ENCODE measurements at regions not wholly inside any gene's neighbourhood (a gene's known extent, or its start where the extent isn't known, plus 50 kb on each side); places are given as distances from the start of the nearest gene placed in this dataset.
"Not testable (repeated sequence)": the region's sequence is repeated elsewhere in the genome, so short reads cannot be mapped to it uniquely, and the experiment has no call there.

- no peak for DNase-seq
Observed at GRCh38 chr7:119748991-119749390, 524.0 kb upstream of the KCND2 start.

- no peak for DNase-seq
Observed at GRCh38 chr7:119756687-119757086, 516.3 kb upstream of the KCND2 start.

- DNase-seq: no peak
Observed at GRCh38 chr7:119758254-119758653, 514.7 kb upstream of the KCND2 start.

DNA sequence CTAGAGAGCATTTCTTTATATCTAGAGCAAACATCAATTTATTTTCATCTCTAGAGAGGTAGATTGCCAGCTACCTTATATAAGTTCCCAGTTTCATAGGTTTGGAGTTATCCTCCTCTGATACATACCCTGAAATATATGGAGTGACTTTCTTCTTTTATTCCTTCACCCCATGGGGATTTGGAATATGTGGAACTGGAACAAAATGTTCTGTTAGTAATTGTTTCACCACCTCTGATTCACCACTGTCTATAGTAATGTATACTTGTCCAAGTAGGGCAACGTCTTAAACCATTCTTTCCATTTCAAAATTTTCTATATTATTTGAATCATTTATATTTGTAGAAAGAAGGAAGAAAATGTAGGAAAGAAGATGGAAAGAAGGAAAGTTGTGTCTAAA is 511.2 kb upstream of the KCND2 start:
- no peak for DNase-seq

DNA sequence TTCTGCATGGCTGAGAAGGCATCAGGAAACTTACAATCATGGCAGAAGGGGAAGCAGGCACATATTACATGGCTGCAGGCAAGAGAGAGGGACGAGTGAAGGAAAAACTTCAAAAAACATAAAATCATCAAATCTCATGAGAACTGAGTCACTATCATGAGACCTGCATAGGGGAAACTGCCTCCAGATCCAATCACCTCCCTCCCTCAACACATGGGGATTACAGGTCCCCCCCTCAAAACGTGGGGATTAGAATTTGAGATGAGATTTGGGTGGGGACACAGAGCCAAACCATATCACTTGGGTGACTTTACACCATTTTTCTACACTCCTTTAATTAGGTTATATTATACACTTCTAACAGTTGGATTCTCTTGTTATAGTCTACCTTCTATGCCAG is 490.7 kb upstream of the KCND2 start:
- DNase-seq: no peak

DNA sequence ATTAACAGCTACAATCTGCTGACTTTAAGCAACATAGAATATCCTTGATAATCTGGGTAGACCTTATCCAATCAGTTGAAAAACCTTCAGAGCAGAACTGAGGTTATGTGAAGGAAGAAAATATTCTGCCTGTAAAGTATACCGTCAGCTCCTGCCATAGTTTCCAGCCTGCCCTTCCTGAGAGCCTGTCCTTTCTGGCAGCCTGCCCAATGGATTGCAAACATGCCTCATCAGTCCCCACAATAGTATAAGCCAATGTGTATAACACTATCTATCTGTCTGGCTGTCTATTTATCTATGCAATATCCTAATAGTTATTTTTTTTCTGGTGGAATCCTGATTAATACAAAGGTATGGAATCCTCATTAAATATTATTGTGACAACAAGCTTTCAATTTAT is 489.2 kb upstream of the KCND2 start:
- DNase-seq: no peak

- DNase-seq: no peak
Observed at GRCh38 chr7:119802147-119802546, 470.8 kb upstream of the KCND2 start.

DNA sequence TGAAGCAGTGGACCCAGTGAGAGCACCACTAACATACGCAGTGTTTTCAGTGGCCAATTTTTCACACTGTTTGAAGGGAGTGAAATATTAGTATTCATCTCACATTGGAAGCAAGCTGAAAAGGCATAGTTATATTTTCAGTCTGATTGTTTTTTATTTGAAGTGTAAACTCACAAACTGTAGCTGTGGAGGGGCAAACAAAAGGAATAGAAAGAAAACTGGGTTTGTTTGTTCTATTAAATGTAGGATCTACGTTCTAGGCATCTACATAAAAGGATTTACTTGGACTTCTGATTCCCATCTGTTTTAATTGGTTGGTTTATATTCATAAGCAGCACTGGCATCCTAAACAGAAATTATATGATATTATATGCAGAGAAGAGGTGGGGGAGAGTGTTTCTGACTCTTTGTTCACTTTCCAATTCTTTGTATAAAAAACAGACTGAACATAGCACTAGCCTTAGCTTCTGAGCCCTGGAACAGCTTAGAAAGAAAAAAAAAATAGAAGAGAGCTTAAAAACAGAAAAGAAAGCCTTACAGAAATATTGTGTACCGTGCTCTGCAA is 447.8 kb upstream of the KCND2 start:
- no peak for DNase-seq

GRCh38 chr7:119826547-119826946 is 446.4 kb upstream of the KCND2 start:
- no peak for DNase-seq

DNA sequence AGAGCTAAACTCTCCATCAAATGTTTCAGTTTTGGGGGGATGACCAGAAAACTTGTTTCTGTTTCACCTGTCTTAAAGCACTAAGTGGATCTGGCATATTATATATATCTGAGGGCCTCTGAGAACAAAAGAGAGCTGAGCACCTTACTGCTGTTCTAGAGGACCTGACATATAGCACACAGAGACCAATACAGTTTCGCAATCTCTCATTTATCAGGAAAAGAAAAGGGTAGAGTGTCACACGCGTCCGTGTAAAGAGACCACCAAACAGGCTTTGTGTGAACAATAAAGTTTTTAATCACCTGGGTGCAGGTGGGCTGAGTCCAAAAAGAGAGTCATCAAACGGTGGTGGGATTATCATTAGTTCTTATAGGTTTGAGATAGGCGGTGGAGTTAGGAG is 434.5 kb upstream of the KCND2 start:
- no peak for DNase-seq

DNA sequence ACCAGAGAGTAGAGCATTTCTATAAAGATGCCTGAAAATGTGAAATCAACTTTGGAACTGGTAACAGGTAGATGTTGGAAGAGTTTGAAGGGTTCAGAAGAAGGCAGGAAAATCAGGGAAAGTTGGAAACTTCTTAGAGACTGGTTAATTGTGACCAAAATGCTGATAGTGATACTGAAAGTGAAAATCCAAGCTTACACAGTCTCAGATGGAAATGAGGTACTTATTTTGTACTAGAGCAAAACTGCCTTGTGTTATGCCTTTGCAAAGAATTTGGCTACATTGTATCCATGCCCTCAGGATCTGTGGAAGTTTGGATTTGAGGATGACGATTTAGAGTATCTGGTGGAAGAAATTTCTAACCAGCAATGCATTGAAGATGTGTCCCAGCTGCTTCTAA is 430.6 kb upstream of the KCND2 start:
- no peak for DNase-seq

DNA sequence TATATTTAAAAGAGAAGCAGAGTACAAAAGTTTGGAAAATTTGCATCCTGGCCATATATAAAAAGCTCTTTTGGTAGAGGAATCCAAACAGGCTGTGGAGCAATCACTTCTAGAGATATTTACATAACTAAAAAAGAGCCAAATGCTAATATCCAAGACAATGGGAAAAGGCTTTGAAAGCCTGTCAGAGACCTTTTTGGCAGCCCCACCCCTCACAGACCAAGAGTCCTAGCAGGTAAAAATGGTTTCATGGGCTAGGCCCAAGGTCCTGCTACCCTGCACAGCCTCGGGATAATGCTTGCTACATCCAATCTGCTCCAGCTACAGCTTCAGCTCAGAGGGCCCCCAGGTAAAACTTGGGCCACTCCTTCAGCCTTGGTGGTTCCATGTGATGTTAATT is 430.2 kb upstream of the KCND2 start:
- DNase-seq: no peak

DNA sequence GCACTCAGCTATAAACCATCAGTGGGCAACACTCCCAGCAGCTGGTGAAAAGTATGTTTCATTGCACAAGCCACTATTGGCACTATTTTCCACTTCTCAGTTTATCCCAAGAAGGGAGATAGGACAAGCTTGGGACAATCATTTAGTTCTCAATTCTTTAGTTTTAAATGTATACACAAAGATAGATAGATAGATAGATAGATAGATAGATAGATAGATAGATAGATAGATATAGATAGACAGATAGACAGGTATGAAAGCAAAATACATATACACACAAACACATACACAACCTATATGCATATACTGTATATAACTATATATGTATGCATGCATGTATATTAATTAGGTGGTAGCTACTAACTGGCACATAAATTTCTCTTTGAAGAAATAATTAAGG is 411.6 kb upstream of the KCND2 start:
- DNase-seq: no peak

- no peak for DNase-seq
Observed at GRCh38 chr7:119868387-119868786, 404.6 kb upstream of the KCND2 start.

DNA sequence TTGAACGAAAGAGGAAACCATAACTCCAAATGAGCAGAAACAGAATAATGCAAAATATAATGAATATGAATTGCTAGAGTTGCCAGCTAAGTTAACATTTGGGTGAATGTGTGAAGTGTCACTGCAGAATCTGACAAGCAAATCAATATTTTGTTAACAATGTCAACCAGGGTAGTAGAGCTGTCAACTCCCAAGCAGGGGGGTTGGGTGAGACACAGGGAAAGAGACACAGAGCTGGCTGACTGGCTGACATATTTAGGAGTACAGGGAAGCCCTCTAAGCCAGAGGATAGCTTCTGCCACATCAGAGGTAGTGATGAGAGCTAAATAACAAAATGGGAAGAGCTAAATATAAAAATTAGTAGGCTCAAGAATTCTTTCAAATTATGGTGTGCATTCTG is 393.1 kb upstream of the KCND2 start:
- DNase-seq: no peak

DNA sequence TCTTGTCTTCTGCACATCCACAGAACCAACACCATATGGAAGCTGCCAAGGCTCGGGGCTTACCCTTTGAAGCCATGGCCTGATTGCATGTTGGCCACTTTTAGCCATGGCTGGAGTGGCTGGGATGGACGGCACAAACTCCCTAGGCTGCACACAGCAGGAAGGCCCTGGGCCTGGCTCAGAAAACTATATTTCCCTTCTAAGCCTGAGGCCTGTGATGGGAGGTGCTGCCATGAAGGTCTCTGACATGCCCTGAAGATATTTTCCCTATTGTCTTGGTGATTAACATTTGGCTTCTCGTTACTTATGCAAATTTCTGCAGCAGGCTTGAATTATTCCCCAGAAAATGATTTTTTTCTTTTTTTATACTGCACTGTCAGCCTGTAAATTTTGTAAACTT is 387.0 kb upstream of the KCND2 start:
- DNase-seq: no peak

- DNase-seq: not testable (repeated sequence)
Observed at GRCh38 chr7:119886525-119886924, 386.4 kb upstream of the KCND2 start.

DNA sequence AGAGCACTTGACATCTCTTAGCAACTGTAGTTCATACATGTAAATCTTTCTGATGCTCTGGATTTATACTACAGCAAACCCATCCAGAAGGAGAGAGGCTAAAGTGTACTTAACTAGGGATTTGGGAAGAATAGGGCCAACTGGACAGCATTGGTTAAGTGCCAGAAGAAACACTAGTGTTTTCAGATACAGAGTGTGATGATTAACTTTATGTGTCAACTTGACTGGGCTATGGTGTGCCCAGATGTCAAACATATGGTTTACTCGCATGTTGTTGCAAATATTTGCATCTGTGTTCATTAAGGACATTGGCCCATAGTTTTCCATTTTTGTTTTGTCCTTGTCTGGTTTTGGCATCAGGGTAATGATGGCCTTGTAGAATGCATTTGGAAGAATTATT is 384.7 kb upstream of the KCND2 start:
- DNase-seq: no peak

GRCh38 chr7:119890631-119891030 is 382.3 kb upstream of the KCND2 start:
- no peak for DNase-seq

DNA sequence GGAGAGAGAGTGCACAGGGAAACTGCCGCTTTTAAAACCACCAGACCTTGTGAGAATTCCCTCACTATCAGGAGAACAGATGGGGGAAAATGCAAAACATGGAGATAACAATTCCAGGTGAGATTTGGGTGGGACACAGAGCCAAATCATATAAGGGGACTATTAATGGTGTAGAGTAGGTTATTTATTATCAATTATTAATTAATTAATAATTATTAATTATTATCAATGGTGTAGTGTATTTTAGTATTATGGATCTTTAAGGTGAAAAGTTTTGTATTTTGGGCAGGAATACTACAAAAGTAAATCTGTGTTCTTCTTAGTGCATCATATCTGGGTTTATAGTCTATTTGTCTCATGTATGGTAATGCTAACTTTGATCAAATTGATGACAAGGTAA is 377.7 kb upstream of the KCND2 start:
- DNase-seq: no peak

DNA sequence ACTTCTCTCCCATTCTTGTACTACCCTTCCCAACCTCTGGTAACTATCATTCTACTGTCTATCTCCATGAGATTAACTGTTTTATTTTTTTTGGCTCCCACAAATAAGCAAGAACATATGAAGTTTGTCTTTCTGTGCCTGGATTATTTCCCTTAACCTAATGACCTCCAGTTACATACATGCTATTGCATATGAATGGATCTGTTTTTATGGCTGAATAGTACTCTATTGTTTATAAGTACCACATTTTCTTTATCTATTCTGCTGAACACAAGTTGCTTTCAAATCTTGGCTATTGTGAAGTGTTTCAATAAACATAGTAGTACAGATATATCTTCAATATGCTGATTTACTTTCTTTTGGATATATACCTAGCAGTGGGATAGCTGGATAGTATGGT is 376.6 kb upstream of the KCND2 start:
- no peak for DNase-seq

- no peak for DNase-seq
Observed at GRCh38 chr7:119900996-119901672, 371.8 kb upstream of the KCND2 start.

- no peak for DNase-seq
Observed at GRCh38 chr7:119903085-119903484, 369.9 kb upstream of the KCND2 start.

GRCh38 chr7:119905495-119905894 is 367.5 kb upstream of the KCND2 start:
- no peak for DNase-seq

DNA sequence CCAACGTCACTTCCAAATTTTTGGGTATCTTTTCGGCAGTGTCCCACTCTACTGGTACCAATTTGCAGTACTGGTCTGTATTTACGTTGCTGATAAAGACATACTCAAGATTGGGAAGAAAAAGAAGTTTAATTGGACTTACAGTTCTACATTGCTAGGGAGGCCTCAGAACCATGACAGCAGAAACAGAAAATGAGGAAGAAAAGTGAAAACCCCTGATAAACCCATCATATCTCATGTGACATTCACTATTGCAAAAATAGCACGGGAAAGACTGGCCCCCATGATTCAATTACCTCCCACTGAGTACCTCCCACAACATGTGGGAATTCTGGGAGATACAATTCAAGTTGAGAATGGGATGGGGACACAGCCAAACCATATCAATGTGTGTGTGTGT is 364.0 kb upstream of the KCND2 start:
- DNase-seq: no peak
